ENCODE measurements at regions not wholly inside any gene's neighbourhood (a gene's known extent, or its start where the extent isn't known, plus 50 kb on each side); places are given as distances from the start of the nearest gene placed in this dataset.

DNA sequence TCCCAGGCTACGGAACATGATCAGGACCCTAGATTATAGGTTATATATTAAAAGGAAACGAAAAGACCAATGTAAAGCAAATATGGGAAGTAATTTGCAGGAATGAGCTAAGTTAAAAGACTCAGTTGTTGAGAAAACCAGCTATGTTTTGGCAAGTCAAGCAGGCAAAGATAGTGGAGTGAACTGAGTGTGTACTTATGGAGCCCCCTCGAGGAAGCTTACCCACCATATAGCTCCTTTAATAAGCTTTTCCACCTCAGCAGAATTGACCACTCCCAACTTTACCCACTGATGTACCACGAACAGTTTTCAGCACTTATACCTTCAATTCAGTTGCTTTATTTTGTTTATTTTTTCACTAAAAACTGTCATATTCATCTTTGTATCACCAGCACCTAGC is 57.3 kb upstream of the PJA2 start:
- no peak overlapping the region for H3K4me3 ChIP-seq
- H3K27me3 ChIP-seq: no peaks in the 10 kb centered on the region
- DNase-seq (ENCODE audit: low spot score in 2 of 2): no peak
- TF ChIP-seq POLR2A (IDR thresholded peaks at IDR 0.05): no peak
- TF ChIP-seq, protein P1, sequence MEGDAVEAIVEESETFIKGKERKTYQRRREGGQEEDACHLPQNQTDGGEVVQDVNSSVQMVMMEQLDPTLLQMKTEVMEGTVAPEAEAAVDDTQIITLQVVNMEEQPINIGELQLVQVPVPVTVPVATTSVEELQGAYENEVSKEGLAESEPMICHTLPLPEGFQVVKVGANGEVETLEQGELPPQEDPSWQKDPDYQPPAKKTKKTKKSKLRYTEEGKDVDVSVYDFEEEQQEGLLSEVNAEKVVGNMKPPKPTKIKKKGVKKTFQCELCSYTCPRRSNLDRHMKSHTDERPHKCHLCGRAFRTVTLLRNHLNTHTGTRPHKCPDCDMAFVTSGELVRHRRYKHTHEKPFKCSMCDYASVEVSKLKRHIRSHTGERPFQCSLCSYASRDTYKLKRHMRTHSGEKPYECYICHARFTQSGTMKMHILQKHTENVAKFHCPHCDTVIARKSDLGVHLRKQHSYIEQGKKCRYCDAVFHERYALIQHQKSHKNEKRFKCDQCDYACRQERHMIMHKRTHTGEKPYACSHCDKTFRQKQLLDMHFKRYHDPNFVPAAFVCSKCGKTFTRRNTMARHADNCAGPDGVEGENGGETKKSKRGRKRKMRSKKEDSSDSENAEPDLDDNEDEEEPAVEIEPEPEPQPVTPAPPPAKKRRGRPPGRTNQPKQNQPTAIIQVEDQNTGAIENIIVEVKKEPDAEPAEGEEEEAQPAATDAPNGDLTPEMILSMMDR (IDR thresholded peaks at IDR 0.05): no peak
- no peak for TF ChIP-seq EP300 (IDR thresholded peaks at IDR 0.05)
- peaks cover 0 to 12% (median 2%) of the 10 kb centered on the region in 4 donors for H3K4me1 ChIP-seq
- no peaks in the 10 kb centered on the region for H3K36me3 ChIP-seq
- H3K9me3 ChIP-seq: no peaks in the 10 kb centered on the region
- no peak overlapping the region for H3K27ac ChIP-seq
- 81 to 83% methylated on average over 4 of the region's 4 CpGs for WGBS, 2 donors
